ENCODE measurements at regions not wholly inside any gene's neighbourhood (a gene's known extent, or its start where the extent isn't known, plus 50 kb on each side); places are given as distances from the start of the nearest gene placed in this dataset.
A peak's percentile ranks its signal among the peaks of the same experiment; 100 is the strongest.
"Not testable (repeated sequence)": the region's sequence is repeated elsewhere in the genome, so short reads cannot be mapped to it uniquely, and the experiment has no call there.

DNA sequence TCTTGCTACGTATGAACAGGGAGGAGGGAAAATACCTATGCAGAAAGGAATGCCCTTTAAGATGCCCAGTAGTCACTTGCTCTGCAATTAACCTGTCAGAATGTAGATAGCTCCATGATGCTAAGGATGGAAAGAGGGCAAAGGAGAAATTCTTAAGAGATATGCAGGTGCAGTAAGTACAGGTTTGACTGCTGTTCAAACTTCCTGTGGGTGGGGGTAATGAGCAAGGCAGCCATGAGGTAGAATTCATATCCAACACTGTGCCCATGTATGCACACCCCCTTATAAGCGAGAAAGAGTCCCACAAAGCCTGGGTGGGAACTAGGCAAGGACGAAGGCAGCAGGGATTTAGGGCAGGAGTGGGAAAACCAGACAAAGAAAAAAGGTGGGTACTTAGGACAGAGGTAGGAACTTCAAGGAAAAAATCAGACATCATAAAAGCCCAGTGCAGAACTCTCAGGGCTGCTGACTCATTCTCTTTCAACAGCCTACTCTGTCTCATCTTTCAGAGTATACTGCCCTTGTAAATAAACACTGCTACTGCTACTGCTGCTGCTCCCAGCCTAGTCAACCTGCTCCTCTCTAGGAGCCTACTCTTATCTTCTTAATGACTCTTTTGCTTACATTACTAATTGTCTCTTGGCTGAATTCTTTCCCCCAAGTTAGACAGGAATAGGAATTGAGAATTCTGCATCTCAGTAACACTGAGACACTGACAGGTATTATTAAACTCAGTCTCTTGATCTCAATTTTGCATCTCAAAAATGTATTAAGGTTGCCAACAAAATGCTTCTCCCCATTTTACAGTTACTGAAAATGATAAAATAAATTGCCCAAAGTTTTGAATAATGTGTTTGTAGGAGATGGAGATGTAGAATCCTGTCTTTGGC, 189.0 kb downstream of the PTH2R start:
- in situ Hi-C loops (cut with HindIII; ENCODE audit: low pct_unique_long_range_greater_than_20kb, low sequenced_read_pairs) = no loop called here

DNA sequence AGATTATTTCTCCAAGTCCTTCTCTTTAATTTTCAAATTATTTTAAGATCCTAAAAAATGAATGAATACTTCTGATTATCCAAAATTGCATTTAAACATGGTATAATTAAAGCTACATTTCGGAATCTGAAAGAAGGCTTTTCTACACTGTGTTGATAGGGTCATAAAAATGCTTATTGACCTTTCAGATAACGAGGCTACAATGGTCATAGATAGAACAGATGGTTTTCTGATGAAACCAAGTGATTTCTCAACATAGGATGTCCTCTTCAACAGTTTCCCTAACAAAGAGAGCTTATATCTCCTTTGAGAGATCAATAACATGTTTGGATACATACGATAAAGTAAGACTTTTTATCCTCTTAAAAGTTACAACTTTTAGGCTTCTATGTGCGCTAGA, 201.1 kb downstream of the PTH2R start:
- no peak for DNase-seq (ENCODE audit: low read depth)
- in situ Hi-C loops (cut with HindIII; ENCODE audit: low pct_unique_long_range_greater_than_20kb, low sequenced_read_pairs) = no loop called here

More for the DNA sequence above, 189.0 kb downstream of the PTH2R start:
- peak; percentile 81 for DNase-seq (ENCODE audit: low read depth)

DNA sequence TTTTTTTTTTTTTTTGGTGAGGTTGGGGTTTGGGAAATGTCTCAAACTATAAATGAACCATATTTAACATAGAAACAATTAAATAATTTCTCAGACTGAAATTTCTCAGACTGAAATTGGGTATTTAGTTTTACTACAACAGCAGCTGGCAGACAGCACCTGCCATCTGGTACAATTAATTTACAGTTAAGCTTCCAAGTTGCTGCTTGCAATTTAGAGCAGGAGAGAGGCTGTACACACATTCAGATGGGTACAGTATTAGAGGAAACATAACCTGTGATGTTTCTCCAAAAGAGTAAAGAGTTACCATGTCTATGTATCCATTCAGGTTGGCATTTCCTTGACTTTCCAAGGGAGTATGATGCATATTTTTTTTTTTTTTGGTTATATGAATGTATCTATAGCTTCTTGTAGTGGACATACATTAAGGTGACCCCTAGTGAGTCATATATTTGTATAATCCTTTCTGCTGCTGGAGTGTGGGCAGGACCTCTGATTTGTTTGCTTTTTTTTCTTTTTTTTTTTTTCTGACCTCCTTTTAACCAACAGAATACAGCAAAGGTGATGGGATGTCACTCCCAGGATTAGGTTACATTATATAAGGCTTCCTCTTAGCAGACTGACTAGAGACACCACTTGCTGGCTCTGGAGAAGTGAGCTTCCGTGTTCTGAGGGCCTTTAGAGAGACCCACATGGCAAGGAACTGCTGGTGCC, 201.7 kb downstream of the PTH2R start:
- in situ Hi-C loops (cut with HindIII; ENCODE audit: low pct_unique_long_range_greater_than_20kb, low sequenced_read_pairs) = no loop called here
- peak; percentile 89 for DNase-seq (ENCODE audit: low read depth)

DNA sequence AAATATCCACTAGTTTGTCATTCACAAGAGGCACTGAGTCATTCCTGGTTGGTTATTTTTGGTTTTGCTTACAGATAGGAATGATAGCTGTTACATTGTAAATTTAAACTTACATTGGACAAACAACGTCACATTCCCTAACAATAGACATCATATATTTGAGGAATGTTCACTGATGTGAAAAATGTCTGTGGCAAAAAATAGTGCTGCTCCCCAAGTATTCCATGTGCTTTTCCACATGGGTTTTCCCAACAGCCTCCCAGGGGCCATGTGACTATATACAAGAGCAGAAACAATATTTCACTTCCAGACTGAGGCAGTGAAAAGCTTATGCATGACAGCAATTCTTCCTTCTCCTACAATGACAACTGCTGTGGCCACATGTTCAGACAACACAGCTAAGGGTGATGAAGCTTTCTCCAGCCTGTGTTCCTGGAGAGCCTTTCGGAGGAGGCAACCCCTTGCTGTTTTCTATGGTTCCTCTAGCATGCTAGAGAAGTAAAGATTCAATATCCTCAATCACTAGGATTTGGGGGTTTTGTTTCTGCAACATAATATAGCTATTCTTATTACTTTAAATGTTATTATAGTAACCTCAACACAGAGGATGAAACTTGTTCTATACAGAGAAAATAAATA, 202.7 kb downstream of the PTH2R start:
- in situ Hi-C loops (cut with HindIII; ENCODE audit: low pct_unique_long_range_greater_than_20kb, low sequenced_read_pairs) = no loop called here

DNA sequence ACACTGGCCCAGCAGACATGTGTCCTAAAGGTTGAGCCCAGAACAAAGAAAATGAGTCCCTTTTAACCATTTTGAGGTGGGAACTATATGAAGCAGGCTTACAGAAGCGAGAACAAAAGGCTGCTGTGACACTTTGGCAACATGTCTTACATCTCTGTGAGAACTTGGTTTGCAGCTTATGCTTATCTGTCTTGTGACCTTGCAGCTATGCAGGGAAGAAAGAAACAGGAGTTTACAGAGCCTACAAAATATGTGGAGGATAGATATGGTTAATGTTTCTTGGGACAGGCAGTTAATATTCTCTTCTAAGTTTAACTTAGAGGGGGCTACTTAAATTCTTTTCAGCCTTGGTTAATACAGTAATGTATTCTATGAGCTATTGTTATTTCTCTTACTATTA, 209.1 kb downstream of the PTH2R start:
- in situ Hi-C loops (cut with HindIII; ENCODE audit: low pct_unique_long_range_greater_than_20kb, low sequenced_read_pairs); DNase-seq (ENCODE audit: low read depth): not testable (repeated sequence)

More for the DNA sequence above, 202.7 kb downstream of the PTH2R start:
- DNase-seq (ENCODE audit: low read depth) = peak; percentile 89

DNA sequence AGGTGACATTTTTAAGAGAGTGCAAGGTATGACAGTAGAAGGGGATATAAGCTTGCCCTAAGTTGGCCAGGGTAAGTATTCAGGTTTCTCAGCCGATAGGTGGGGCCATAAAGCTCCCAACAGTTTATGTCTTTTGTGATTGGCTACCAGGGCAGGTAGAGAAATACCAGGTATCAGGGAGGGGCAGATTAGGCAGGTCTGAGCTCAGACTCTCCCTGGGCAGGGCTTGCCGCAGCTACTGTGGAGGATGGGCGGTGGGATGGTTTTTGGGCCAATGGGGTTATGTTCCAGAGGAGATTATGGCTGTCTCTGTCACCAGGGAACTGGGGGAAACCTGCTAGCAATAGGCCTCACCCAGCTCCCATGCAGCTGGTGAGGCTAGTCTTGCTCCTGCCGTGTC, 211.6 kb downstream of the PTH2R start:
- in situ Hi-C loops (cut with HindIII; ENCODE audit: low pct_unique_long_range_greater_than_20kb, low sequenced_read_pairs) = no loop called here
- no peak for DNase-seq (ENCODE audit: low read depth)

DNA sequence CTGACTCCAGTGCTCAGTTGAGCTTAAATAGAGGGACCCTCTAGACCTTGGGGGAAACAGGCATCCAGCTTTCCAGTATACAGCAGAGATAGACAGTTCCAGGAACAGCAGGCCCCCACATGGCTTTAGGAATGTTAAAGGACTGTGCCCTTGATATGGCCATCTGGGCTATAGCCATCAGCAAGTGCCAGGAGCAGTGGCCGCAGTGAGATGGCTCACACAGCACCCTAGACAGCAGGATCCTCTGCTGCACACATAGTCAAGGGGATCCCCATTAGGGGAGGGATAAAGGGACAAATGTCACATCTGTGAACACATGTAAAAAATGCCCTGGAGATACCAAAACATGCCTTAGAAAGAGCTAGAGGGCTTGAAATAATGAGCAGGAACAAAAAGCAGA, 213.4 kb downstream of the PTH2R start:
- DNase-seq (ENCODE audit: low read depth) = no peak

DNA sequence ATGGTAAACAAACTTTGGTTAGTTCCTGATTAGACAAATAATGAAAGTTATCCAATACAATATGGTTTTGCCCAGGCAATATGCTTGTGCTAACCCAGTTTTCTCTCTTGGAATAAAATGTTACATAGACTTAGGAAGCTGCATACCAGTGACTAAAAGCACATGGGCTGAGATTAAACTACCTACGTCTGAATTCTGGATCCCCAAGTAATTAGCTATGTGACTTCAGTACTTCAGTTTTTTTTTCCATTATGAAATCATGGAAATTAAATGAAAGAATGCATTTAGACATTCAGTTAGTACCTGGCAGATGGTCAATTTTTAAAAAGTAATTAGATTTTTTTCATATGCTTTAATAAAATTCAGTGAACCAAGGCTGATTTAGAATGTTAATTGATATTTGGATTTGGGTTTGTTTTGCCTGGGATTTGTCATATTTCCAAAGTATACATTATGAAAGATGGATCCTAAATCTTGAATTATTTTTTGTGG, 213.9 kb downstream of the PTH2R start:
- DNase-seq (ENCODE audit: low read depth) = no peak
- in situ Hi-C loops (cut with HindIII; ENCODE audit: low pct_unique_long_range_greater_than_20kb, low sequenced_read_pairs) = no loop called here

More for the DNA sequence above, 213.4 kb downstream of the PTH2R start:
- in situ Hi-C loops (cut with HindIII; ENCODE audit: low pct_unique_long_range_greater_than_20kb, low sequenced_read_pairs) = no loop called here

DNA sequence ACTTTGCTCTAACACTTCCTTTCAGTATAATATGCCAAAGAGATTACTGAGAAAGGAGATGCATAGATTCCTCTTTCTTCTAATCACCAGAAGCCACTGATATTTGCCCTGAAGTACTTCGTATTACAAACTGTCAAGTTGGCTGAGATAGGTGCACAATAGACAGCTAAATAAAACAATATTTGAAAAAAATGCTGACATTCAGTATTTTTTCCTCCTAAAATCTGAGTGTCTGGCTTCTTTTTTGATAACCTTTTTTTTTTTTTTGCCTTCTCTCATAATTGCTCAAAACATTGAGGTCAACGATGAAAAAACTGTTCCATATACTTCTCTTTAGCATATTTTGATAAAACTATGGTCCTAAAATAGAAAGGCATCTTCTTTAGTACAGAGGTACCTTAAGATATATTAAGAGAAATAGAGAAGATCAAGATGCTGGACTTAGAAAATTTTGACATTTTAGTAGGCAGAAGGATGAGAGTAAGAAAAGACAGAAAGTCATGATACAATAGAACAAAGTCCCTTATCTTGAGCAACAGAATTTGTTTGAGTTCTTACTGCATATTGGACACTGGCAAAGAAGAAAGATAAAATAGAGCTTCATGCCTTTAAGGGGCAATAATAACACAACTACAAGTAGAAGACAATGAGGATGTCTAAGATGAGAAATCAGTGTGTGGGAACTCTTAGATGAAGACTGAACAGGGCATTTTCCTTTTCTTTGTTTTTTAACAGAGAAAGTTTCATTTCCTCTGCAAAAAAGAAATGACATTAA, 220.7 kb downstream of the PTH2R start:
- in situ Hi-C loops (cut with HindIII; ENCODE audit: low pct_unique_long_range_greater_than_20kb, low sequenced_read_pairs) = no loop called here
- no peak for DNase-seq (ENCODE audit: low read depth)

DNA sequence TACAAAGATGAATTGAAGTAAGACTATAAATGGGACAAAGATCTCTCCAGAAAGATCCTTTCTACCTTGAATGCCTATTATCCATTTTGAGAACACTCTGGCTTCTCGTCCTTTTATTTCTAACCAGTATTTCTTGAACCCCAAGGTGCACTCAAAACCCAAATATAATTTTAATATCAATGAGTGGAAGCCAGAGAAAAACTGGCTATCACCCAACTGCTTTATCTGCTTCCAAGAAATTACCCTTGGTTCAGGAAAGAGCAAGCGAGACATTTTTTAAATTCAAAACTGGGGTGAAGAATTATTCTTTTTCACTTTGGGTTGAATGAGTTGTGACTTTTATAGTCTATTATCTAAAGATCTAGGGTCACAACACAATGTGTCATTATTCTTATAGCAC, 221.3 kb downstream of the PTH2R start:
- DNase-seq (ENCODE audit: low read depth) = no peak
- in situ Hi-C loops (cut with HindIII; ENCODE audit: low pct_unique_long_range_greater_than_20kb, low sequenced_read_pairs) = no loop called here

DNA sequence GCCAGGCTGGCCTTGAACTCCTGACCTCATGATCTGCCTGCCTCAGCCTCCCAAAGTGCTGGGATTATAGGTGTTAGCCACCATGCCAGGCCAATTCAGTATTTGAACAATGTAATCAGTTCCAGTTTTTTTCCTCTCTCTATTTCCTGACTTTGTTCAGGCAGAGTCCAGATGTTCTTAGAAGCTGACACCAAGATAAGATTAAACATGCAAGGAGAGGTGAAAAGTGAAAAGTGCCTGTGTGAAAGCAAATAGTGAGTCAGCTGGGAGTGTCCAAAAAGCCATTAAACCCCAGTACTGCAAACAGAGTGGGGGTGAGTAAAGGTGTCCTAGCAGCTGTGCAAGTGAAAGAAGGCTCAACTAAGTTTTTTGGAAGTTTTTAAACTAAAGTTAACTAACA, 231.5 kb downstream of the PTH2R start:
- in situ Hi-C loops (cut with HindIII; ENCODE audit: low pct_unique_long_range_greater_than_20kb, low sequenced_read_pairs) = no loop called here
- peak; percentile 39 for DNase-seq (ENCODE audit: low read depth)

DNA sequence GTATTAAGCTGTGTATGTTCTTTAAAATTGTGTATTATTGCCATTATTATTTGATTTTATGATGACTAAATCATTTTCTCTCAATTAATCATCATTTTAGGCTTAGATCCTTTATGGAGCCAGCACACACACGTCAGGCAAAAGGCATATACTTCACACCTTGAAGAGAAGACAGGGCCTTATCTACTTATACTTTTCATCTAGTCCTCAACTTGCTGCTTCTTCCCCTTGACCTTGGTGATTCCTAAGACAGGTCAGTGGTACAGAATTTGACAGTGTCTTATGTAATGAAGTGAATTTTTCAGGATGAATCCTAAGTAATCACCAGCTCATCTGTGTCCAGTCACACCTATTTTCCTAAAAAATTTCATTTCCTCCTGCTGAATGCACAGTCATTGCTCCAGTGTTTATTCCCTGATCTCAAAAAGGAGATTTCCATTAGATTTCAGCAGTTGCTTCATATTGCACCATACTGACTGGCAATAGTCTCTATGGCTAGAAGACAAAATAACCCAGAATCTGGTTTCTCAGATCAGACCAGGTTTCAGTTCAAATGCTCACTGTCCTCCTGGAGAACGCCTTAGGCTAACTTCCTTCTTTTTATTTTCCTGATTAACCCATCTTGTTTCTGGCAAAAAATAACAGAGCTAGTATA, 235.7 kb downstream of the PTH2R start:
- no peak for DNase-seq (ENCODE audit: low read depth)
- in situ Hi-C loops (cut with HindIII; ENCODE audit: low pct_unique_long_range_greater_than_20kb, low sequenced_read_pairs) = no loop called here

DNA sequence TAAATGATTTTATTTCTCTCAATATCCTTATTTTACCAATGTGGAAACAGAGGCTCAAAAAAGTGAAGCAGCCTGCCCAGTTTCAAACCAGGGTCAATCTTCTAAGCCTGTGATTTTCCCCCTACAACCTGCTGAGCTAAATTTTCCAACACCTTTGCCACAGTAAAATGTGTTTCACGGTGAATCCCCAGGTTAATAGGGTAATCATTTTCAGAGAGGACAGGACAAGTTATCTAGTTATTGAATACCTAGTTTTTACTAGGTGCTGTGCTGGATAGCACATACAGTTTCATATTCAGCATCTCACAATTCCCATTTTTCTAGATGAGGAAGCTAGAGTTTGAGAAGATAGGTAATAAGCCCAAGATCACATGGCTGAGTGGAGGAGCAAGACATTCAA, 236.6 kb downstream of the PTH2R start:
- in situ Hi-C loops (cut with HindIII; ENCODE audit: low pct_unique_long_range_greater_than_20kb, low sequenced_read_pairs) = no loop called here
- DNase-seq (ENCODE audit: low read depth) = peak; percentile 12

DNA sequence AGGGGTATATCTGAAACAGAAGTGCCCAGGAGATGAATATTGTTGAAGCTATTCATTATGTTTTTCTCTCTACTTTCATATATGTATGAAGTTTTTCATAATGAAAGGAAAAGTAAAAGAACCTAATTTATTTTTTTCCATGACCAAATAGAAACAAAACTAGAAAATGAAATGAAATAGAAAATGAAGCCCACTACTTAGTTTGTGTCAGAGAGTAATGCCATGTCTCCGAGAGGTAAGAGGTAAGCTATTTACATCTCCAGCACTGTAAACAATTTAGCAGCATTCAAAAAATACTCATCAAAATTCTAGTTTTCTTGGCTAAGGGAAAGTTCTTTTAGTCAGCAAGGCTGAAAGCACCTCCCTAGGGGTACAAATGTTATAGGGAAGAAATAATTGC, 238.6 kb downstream of the PTH2R start:
- in situ Hi-C loops (cut with HindIII; ENCODE audit: low pct_unique_long_range_greater_than_20kb, low sequenced_read_pairs) = no loop called here
- DNase-seq (ENCODE audit: low read depth) = no peak

DNA sequence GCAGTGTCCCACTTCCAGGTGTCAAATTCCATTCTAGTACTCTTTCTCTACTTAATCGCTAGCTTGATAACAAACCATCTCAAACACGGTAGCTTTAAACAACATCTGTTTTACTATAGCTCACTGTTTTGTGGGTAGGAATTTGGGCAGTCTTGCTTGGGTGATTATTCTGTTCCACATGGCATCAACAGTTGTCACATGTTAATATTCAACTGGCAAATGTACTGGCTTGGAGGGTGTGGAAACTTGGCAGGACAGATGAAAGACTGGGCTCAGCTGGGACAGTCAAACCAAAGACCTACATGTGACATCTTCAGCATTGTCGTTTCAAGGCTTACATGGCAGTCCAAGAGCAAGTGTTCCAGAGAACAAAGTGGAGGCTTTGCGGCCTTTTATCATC, 241.8 kb downstream of the PTH2R start:
- DNase-seq (ENCODE audit: low read depth) = peak; percentile 76
- in situ Hi-C loops (cut with HindIII; ENCODE audit: low pct_unique_long_range_greater_than_20kb, low sequenced_read_pairs) = no loop called here

DNA sequence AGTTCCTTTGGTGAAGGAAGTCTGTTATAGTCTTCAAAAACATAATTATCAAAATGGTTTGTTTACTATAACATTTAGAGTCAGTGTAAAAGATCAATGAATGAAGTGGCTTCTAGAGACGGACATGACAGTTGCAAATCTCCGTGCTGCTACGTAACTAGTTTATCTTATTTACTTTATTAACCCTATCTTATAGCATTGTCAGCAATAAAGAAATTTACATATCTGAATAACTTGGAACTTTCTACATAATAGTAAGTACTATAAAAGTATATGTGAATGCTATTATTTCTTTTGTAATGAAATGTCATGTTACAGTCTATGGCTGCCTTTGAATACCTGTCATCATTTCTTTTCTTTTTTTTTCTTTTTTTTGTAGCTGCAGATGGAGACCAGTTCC, 246.8 kb downstream of the PTH2R start:
- DNase-seq (ENCODE audit: low read depth) = no peak
- in situ Hi-C loops (cut with HindIII; ENCODE audit: low pct_unique_long_range_greater_than_20kb, low sequenced_read_pairs) = no loop called here

DNA sequence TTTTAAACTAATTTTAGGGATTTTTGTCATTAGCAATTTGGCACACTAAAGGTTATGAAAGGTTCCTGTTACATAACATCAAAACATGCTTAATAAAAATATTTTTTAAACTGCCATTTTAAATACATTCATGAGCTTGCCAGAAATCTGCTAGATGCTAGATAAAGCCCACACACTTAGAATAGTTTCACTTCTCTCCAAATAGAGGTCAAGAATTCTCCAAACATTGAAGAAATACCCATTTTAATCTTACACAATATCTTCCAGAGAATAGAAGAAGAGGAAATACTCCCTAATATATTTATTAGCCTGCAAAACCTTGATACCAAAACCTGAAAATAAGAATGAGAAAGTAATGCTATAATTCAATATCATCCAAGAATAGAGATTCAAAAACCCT, 247.5 kb downstream of the PTH2R start:
- in situ Hi-C loops (cut with HindIII; ENCODE audit: low pct_unique_long_range_greater_than_20kb, low sequenced_read_pairs) = no loop called here
- DNase-seq (ENCODE audit: low read depth) = no peak

DNA sequence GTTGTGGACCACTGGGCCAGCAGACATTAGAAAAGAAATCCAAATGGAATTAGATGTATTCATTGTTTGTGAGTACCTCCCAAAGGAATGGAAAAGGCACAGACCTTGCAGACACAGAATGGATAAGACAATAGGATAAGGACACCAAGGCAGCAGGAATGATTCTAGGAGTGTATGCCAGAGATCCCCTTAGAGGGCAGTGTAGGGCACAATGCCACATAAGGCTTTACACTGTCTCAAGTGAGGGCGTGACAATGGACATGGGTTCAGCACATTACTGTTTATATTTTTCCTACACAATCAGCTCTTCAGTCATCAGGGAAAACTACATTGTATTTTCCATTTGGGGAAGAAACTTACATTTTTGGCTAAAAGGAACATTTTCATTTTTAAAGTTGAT, 250.9 kb downstream of the PTH2R start:
- no peak for DNase-seq (ENCODE audit: low read depth)

More for the DNA sequence above, 250.9 kb downstream of the PTH2R start:
- in situ Hi-C loops (cut with HindIII; ENCODE audit: low pct_unique_long_range_greater_than_20kb, low sequenced_read_pairs) = no loop called here
